MM.1S (cell line): ENCODE measurements at regions not wholly inside any gene's neighbourhood (a gene's known extent, or its start where the extent isn't known, plus 50 kb on each side); places are given as distances from the start of the nearest gene placed in this dataset.

ENCODE experiments used
- DNase-seq: peaks from one replicate; pipeline ENCODE4 v3.0.0-alpha.2; 2015
- H2AFZ ChIP-seq: fragments of 300-600 bp; sonication (generic); 2 replicates; pipeline ENCODE4 v1.6.0; 2016; ENCODE audit warnings: antibody characterized with exemption, low read length
- H3F3A ChIP-seq: fragments of 300-600 bp; sonication (generic); 2 replicates; pipeline ENCODE4 v1.6.1; 2016; ENCODE audit warnings: mild to moderate bottlenecking, antibody characterized with exemption, low read length, moderate library complexity, mixed read lengths; ENCODE audit not compliant: insufficient read depth
- H3K27ac ChIP-seq: fragments of 300-600 bp; sonication (generic); 2 replicates; pipeline ENCODE4 v1.5.1; 2016; ENCODE audit warnings: mild to moderate bottlenecking, low read length
- H3K27me3 ChIP-seq: fragments of 300-600 bp; sonication (generic); replicated peaks from 2 replicates; pipeline ENCODE4 v1.6.0; 2016; ENCODE audit warnings: low read length; ENCODE audit not compliant: insufficient read depth
- H3K36me3 ChIP-seq: fragments of 300-600 bp; sonication (generic); replicated peaks from 2 replicates; pipeline ENCODE4 v1.6.1; 2016; ENCODE audit warnings: mild to moderate bottlenecking, low read length, mixed read lengths; ENCODE audit not compliant: insufficient read depth
- H3K4me1 ChIP-seq: fragments of 300-600 bp; sonication (generic); 2 replicates; pipeline ENCODE4 v1.6.1; 2016; ENCODE audit warnings: low read length, mixed read lengths
- H3K4me2 ChIP-seq: fragments of 300-600 bp; sonication (generic); 2 replicates; pipeline ENCODE4 v1.6.0; 2016; ENCODE audit warnings: low read depth, low read length
- H3K4me3 ChIP-seq: fragments of 300-600 bp; sonication (generic); 2 replicates; pipeline ENCODE4 v1.5.1; 2016; ENCODE audit warnings: low read length, mixed read lengths
- H3K79me2 ChIP-seq: fragments of 300-600 bp; sonication (generic); 2 replicates; pipeline ENCODE4 v1.6.1; 2016; ENCODE audit warnings: mixed run types, low read length, mixed read lengths
- H3K9ac ChIP-seq: fragments of 300-600 bp; sonication (generic); 2 replicates; pipeline ENCODE4 v1.6.1; 2016; ENCODE audit warnings: low read length, mixed read lengths
- H3K9me2 ChIP-seq: fragments of 300-600 bp; sonication (generic); replicated peaks from 2 replicates; pipeline ENCODE4 v1.6.1; 2016; ENCODE audit warnings: mild to moderate bottlenecking, low read length, mixed read lengths; ENCODE audit not compliant: insufficient read depth
- H3K9me3 ChIP-seq: fragments of 300-600 bp; sonication (generic); replicated peaks from 2 replicates; pipeline ENCODE4 v1.6.1; 2016; ENCODE audit warnings: mild to moderate bottlenecking, low read length, mixed read lengths; ENCODE audit not compliant: insufficient read depth
- H4K20me1 ChIP-seq: fragments of 300-600 bp; sonication (generic); 2 replicates; pipeline ENCODE4 v1.6.1; 2016; ENCODE audit warnings: mild to moderate bottlenecking, low read length, moderate library complexity, mixed read lengths; ENCODE audit not compliant: insufficient read depth
- EZH2 ChIP-seq: fragments of 300-600 bp; sonication (generic); optimal IDR thresholded peaks from 2 replicates; pipeline ENCODE3; 2017; ENCODE audit warnings: low read depth, mild to moderate bottlenecking, antibody characterized with exemption, low read length, mixed read lengths
- EZH2phosphoT487 ChIP-seq: fragments of 300-600 bp; sonication (generic); IDR thresholded peaks from 2 replicates; pipeline ENCODE4 v1.6.1; 2018; ENCODE audit warnings: antibody characterized with exemption, low read length
- TF ChIP-seq, protein P1 (sequence below): fragments of 300-600 bp; sonication (generic); IDR thresholded peaks from 2 replicates; pipeline ENCODE4 v1.5.1; 2016; ENCODE audit warnings: antibody characterized with exemption, low read length, mixed read lengths

GRCh38 chr21:27590271-27590670 lies 623.4 kb upstream of the ADAMTS5 start:
- Histone ChIP-seq H2AFZ (no peak overlapping the region), H3K79me2 (no peaks in the 10 kb centered on the region), H3K27me3 (no peaks in the 10 kb centered on the region), H3K27ac (no peak overlapping the region), H3K4me3 (no peak overlapping the region), H3K9me3 (no peaks in the 10 kb centered on the region), H4K20me1 (no peaks in the 10 kb centered on the region), H3K4me2 (no peak overlapping the region), H3K36me3 (no peaks in the 10 kb centered on the region), H3K9ac (no peak overlapping the region), H3F3A (no peaks in the 10 kb centered on the region), H3K4me1 (no peaks in the 10 kb centered on the region), H3K9me2 (no peaks in the 10 kb centered on the region)
- TF ChIP-seq EZH2 = no peak
- TF ChIP-seq, protein P1, sequence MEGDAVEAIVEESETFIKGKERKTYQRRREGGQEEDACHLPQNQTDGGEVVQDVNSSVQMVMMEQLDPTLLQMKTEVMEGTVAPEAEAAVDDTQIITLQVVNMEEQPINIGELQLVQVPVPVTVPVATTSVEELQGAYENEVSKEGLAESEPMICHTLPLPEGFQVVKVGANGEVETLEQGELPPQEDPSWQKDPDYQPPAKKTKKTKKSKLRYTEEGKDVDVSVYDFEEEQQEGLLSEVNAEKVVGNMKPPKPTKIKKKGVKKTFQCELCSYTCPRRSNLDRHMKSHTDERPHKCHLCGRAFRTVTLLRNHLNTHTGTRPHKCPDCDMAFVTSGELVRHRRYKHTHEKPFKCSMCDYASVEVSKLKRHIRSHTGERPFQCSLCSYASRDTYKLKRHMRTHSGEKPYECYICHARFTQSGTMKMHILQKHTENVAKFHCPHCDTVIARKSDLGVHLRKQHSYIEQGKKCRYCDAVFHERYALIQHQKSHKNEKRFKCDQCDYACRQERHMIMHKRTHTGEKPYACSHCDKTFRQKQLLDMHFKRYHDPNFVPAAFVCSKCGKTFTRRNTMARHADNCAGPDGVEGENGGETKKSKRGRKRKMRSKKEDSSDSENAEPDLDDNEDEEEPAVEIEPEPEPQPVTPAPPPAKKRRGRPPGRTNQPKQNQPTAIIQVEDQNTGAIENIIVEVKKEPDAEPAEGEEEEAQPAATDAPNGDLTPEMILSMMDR = no peak
- TF ChIP-seq EZH2phosphoT487 = no peak
- no peak for DNase-seq

DNA sequence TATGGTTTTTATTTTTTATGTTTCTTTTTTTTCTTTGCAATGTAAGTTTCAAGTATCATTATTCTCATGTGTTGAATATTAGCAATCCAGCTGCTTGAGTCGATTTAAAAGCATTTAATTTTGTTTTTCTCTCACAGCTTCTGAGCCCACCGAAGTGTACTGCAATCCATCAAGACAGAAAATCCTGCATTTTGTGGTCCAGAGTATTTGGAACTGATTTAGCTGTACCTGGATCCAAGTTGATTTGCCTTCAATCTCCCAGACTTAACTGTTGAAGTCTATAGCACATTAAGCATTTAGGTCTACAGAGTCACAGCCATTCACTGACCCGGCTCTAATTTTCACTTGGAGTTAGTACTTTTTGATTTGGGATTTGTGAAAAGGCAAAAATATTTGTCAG lies 622.9 kb upstream of the ADAMTS5 start:
- H3K9me3 ChIP-seq = no peaks in the 10 kb centered on the region
- H2AFZ ChIP-seq = no peak overlapping the region
- no peaks in the 10 kb centered on the region for H3K27me3 ChIP-seq
- no peaks in the 10 kb centered on the region for H3K9me2 ChIP-seq
- no peaks in the 10 kb centered on the region for H4K20me1 ChIP-seq
- H3F3A ChIP-seq = no peaks in the 10 kb centered on the region
- DNase-seq = no peak
- no peak overlapping the region for H3K27ac ChIP-seq
- H3K36me3 ChIP-seq = no peaks in the 10 kb centered on the region
- TF ChIP-seq, protein P1 = no peak
- TF ChIP-seq EZH2 = no peak
- TF ChIP-seq EZH2phosphoT487 = no peak
- H3K4me1 ChIP-seq = no peaks in the 10 kb centered on the region
- H3K79me2 ChIP-seq = no peaks in the 10 kb centered on the region
- no peak overlapping the region for H3K4me3 ChIP-seq
- H3K9ac ChIP-seq = no peak overlapping the region
- no peak overlapping the region for H3K4me2 ChIP-seq

DNA sequence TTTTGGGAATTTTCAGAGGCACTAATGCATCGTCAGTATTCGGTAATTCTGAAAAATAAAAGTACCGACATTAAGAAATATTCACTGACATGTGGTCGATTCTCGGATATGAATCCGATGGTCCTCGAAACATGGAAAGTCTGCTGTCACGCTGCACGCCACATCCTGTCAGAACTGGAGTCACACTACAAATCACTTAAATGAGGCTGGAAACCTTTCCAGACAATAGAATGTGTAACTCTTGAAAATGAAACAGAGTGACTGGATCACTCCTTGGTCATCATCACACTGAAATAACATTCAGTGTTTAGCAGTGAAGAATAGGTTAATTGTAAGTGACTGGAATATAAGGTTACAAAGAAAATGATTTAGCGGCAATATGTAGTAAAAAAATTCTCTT lies 620.1 kb upstream of the ADAMTS5 start:
- Histone ChIP-seq H3K4me3 (no peak overlapping the region), H3K36me3 (no peaks in the 10 kb centered on the region), H3K27me3 (no peaks in the 10 kb centered on the region), H3K79me2 (no peaks in the 10 kb centered on the region), H4K20me1 (no peaks in the 10 kb centered on the region), H3K9me3 (no peaks in the 10 kb centered on the region), H3K9me2 (no peaks in the 10 kb centered on the region), H3K27ac (no peak overlapping the region), H3K4me2 (no peak overlapping the region), H3F3A (no peaks in the 10 kb centered on the region), H2AFZ (no peak overlapping the region), H3K9ac (no peak overlapping the region), H3K4me1 (no peaks in the 10 kb centered on the region)
- DNase-seq = no peak
- TF ChIP-seq, protein P1 = no peak
- TF ChIP-seq EZH2 (no peak), EZH2phosphoT487 (no peak)

DNA sequence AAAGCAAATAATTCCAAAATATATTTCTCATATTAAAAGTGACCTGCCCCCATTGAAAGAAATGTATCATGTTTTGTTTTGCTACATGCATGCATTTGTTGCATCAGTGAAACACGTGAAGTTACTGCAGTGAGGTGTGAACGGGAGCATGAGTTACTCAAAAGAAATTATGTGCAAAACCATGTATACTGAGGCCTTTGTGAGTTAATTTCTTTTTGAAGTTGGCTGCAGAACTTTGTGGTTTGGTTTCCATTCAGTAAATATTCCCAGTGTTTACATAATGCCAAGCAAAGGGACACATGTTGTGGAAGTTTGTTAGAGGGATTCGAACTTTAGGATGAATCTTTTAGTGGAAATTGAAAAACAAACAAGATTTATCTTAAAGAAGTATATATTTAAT lies 619.4 kb upstream of the ADAMTS5 start:
- Histone ChIP-seq H3K36me3 (no peaks in the 10 kb centered on the region), H3K9me3 (no peaks in the 10 kb centered on the region), H3K9me2 (no peaks in the 10 kb centered on the region), H3K4me2 (no peak overlapping the region), H3K4me1 (no peaks in the 10 kb centered on the region), H4K20me1 (no peaks in the 10 kb centered on the region), H3K9ac (no peak overlapping the region), H2AFZ (no peak overlapping the region), H3K4me3 (no peak overlapping the region), H3K27ac (no peak overlapping the region), H3K79me2 (no peaks in the 10 kb centered on the region), H3F3A (no peaks in the 10 kb centered on the region), H3K27me3 (no peaks in the 10 kb centered on the region)
- no peak for DNase-seq
- TF ChIP-seq EZH2 (no peak), EZH2phosphoT487 (no peak)
- TF ChIP-seq, protein P1 = no peak
